DMS53 treated with DMSO at 0.1 percent for 48 hours (cell line): ENCODE measurements at regions not wholly inside any gene's neighbourhood (a gene's known extent, or its start where the extent isn't known, plus 50 kb on each side); places are given as distances from the start of the nearest gene placed in this dataset.

Experiments
- DNase-seq: peaks from one replicate; lab custom pipeline; 2025; ENCODE audit not compliant: unreplicated experiment; lab: John Stamatoyannopoulos, UW

- DNase-seq = no peak
These were observed 383.8 kb upstream of the MAP3K7 start for GRCh38 chr6:90970672-90971071.

GRCh38 chr6:90967471-90967870, 380.6 kb upstream of the MAP3K7 start:
- no peak for DNase-seq

GRCh38 chr6:90960324-90960723, 373.5 kb upstream of the MAP3K7 start:
- no peak for DNase-seq

GRCh38 chr6:90955246-90955645, 368.4 kb upstream of the MAP3K7 start:
- no peak for DNase-seq

- DNase-seq = no peak
These were observed 366.7 kb upstream of the MAP3K7 start for GRCh38 chr6:90953405-90954161.

GRCh38 chr6:90952176-90952575, 365.3 kb upstream of the MAP3K7 start:
- no peak for DNase-seq

GRCh38 chr6:90948540-90948939, 361.7 kb upstream of the MAP3K7 start:
- no peak for DNase-seq

- DNase-seq = no peak
These were observed 360.6 kb upstream of the MAP3K7 start for GRCh38 chr6:90947184-90948064.

GRCh38 chr6:90941885-90942284, 355.0 kb upstream of the MAP3K7 start:
- DNase-seq = no peak

GRCh38 chr6:90940812-90941481, 354.1 kb upstream of the MAP3K7 start:
- peak; percentile 80 for DNase-seq

- no peak for DNase-seq
These were observed 353.0 kb upstream of the MAP3K7 start for GRCh38 chr6:90939906-90940305.

- no peak for DNase-seq
These were observed 351.2 kb upstream of the MAP3K7 start for GRCh38 chr6:90938122-90938521.

- DNase-seq = no peak
These were observed 349.4 kb upstream of the MAP3K7 start for GRCh38 chr6:90936286-90936685.

GRCh38 chr6:90934966-90935365, 348.1 kb upstream of the MAP3K7 start:
- no peak for DNase-seq

GRCh38 chr6:90934081-90934480, 347.2 kb upstream of the MAP3K7 start:
- DNase-seq = no peak

GRCh38 chr6:90932351-90932750, 345.5 kb upstream of the MAP3K7 start:
- DNase-seq = no peak

GRCh38 chr6:90928051-90928450, 341.2 kb upstream of the MAP3K7 start:
- no peak for DNase-seq

- DNase-seq = no peak
These were observed 338.9 kb upstream of the MAP3K7 start for GRCh38 chr6:90925726-90926125.

- no peak for DNase-seq
These were observed 335.5 kb upstream of the MAP3K7 start for GRCh38 chr6:90922325-90922724.

- DNase-seq = no peak
These were observed 331.5 kb upstream of the MAP3K7 start for GRCh38 chr6:90918361-90918760.

- DNase-seq = no peak
These were observed 330.5 kb upstream of the MAP3K7 start for GRCh38 chr6:90917376-90917775.

- no peak for DNase-seq
These were observed 330.1 kb upstream of the MAP3K7 start for GRCh38 chr6:90916968-90917367.
